Activated naive CD8-positive, alpha-beta T cell treated with anti-CD3 and anti-CD28 coated beads, Interleukin-2, amount 10 ng/mL, durations not matched to agents 7 days and 5 days (primary cell): ENCODE measurements at regions not wholly inside any gene's neighbourhood (a gene's known extent, or its start where the extent isn't known, plus 50 kb on each side); places are given as distances from the start of the nearest gene placed in this dataset.

Experiments used
- ATAC-seq: fragments of 150-1000 bp; cut with Tn5 transposase; one replicate; pipeline ENCODE4 v1.10.0; 2021; ENCODE audit warnings: low read depth, moderate library complexity
- POLR2A ChIA-PET: fragments of 350-600 bp; sonication (Branson Sonifier 250); formaldehyde crosslinking; loops from one replicate; lab custom pipeline; 2021; ENCODE audit warnings: antibody characterized with exemption; lab: Charles Lee
- DNase-seq: peaks from one replicate; pipeline ENCODE4 v3.0.0; 2021
- H3K27ac Mint-ChIP-seq: one replicate; pipeline ENCODE4 v1.8.0; 2022; ENCODE audit warnings: mild to moderate bottlenecking, mixed read lengths
- H3K27me3 Mint-ChIP-seq: one replicate; pipeline ENCODE4 v1.8.0; 2022; ENCODE audit warnings: mild to moderate bottlenecking, moderate library complexity, mixed read lengths
- H3K36me3 Mint-ChIP-seq: one replicate; pipeline ENCODE4 v1.8.0; 2021; ENCODE audit warnings: mild to moderate bottlenecking, mixed read lengths
- H3K4me1 Mint-ChIP-seq: one replicate; pipeline ENCODE4 v1.8.0; 2021; ENCODE audit warnings: mixed read lengths
- H3K4me3 Mint-ChIP-seq: one replicate; pipeline ENCODE4 v1.8.0; 2022; ENCODE audit warnings: mild to moderate bottlenecking, moderate library complexity, mixed read lengths
- H3K9me3 Mint-ChIP-seq: one replicate; pipeline ENCODE4 v1.8.0; 2021; ENCODE audit warnings: mixed read lengths

- H3K27me3 Mint-ChIP-seq: peaks cover 2% of the 10 kb centered on the region
These were observed 199.6 kb downstream of the VAPA start for GRCh38 chr18:10113121-10114022.

GRCh38 chr18:10114717-10115463, 201.1 kb downstream of the VAPA start:
- DNase-seq: no peak
- no peak for ATAC-seq
- POLR2A ChIA-PET: no interaction called here
- H3K27me3 Mint-ChIP-seq: peaks cover 2% of the 10 kb centered on the region
- H3K9me3 Mint-ChIP-seq: peaks cover 2% of the 10 kb centered on the region
- no peaks in the 10 kb centered on the region for H3K4me1 Mint-ChIP-seq
- no peaks in the 10 kb centered on the region for H3K36me3 Mint-ChIP-seq
- H3K27ac Mint-ChIP-seq: no peak overlapping the region
- no peak overlapping the region for H3K4me3 Mint-ChIP-seq

More at GRCh38 chr18:10113121-10114022, 199.6 kb downstream of the VAPA start:
- no peak overlapping the region for H3K4me3 Mint-ChIP-seq
- H3K9me3 Mint-ChIP-seq: no peaks in the 10 kb centered on the region
- H3K36me3 Mint-ChIP-seq: no peaks in the 10 kb centered on the region
- H3K27ac Mint-ChIP-seq: no peak overlapping the region
- ATAC-seq: no peak
- POLR2A ChIA-PET: no interaction called here
- DNase-seq: no peak
- H3K4me1 Mint-ChIP-seq: no peaks in the 10 kb centered on the region

- Mint-ChIP-seq H3K36me3 (no peaks in the 10 kb centered on the region), H3K9me3 (peaks cover 2% of the 10 kb centered on the region), H3K27ac (no peak overlapping the region), H3K4me3 (no peak overlapping the region), H3K27me3 (peaks cover 2% of the 10 kb centered on the region), H3K4me1 (no peaks in the 10 kb centered on the region)
- POLR2A ChIA-PET: no interaction called here
- DNase-seq (no peak), ATAC-seq (no peak)
These were observed 202.8 kb downstream of the VAPA start for GRCh38 chr18:10116574-10116973.

GRCh38 chr18:10119528-10119927, 205.7 kb downstream of the VAPA start:
- Mint-ChIP-seq H3K9me3 (peaks cover 2% of the 10 kb centered on the region), H3K4me1 (no peaks in the 10 kb centered on the region), H3K4me3 (no peak overlapping the region), H3K27ac (no peak overlapping the region), H3K36me3 (no peaks in the 10 kb centered on the region), H3K27me3 (peaks cover 4% of the 10 kb centered on the region)
- DNase-seq (no peak), ATAC-seq (no peak)
- POLR2A ChIA-PET: no interaction called here

- POLR2A ChIA-PET: no interaction called here
- ATAC-seq: no peak
- H3K4me3 Mint-ChIP-seq: no peak overlapping the region
These were observed 206.2 kb downstream of the VAPA start for GRCh38 chr18:10119991-10120390.

GRCh38 chr18:10120622-10121021, 206.8 kb downstream of the VAPA start:
- Mint-ChIP-seq H3K36me3 (no peaks in the 10 kb centered on the region), H3K27me3 (peaks cover 4% of the 10 kb centered on the region), H3K27ac (no peak overlapping the region), H3K9me3 (peaks cover 2% of the 10 kb centered on the region), H3K4me3 (no peak overlapping the region), H3K4me1 (no peaks in the 10 kb centered on the region)
- POLR2A ChIA-PET: no interaction called here
- no peak for ATAC-seq
- DNase-seq: no peak

More at GRCh38 chr18:10119991-10120390, 206.2 kb downstream of the VAPA start:
- Mint-ChIP-seq H3K4me1 (no peaks in the 10 kb centered on the region), H3K27me3 (peaks cover 4% of the 10 kb centered on the region), H3K36me3 (no peaks in the 10 kb centered on the region), H3K9me3 (peaks cover 2% of the 10 kb centered on the region), H3K27ac (no peak overlapping the region)
- no peak for DNase-seq

- POLR2A ChIA-PET: no interaction called here
- no peak for DNase-seq
- Mint-ChIP-seq H3K27me3 (peaks cover 4% of the 10 kb centered on the region), H3K9me3 (peaks cover 2% of the 10 kb centered on the region), H3K36me3 (no peaks in the 10 kb centered on the region), H3K27ac (no peak overlapping the region), H3K4me3 (no peak overlapping the region), H3K4me1 (no peaks in the 10 kb centered on the region)
- ATAC-seq: no peak
These were observed 207.2 kb downstream of the VAPA start for GRCh38 chr18:10121028-10121427.

GRCh38 chr18:10121786-10122515, 208.1 kb downstream of the VAPA start:
- Mint-ChIP-seq H3K9me3 (peaks cover 2% of the 10 kb centered on the region), H3K27me3 (peaks cover 9% of the 10 kb centered on the region), H3K4me3 (no peak overlapping the region), H3K36me3 (no peaks in the 10 kb centered on the region), H3K4me1 (no peaks in the 10 kb centered on the region), H3K27ac (no peak overlapping the region)
- ATAC-seq (no peak), DNase-seq (no peak)
- POLR2A ChIA-PET: no interaction called here

- no peak overlapping the region for H3K4me3 Mint-ChIP-seq
- peaks cover 7% of the 10 kb centered on the region for H3K27me3 Mint-ChIP-seq
- H3K27ac Mint-ChIP-seq: no peak overlapping the region
- DNase-seq (no peak), ATAC-seq (no peak)
- peaks cover 2% of the 10 kb centered on the region for H3K9me3 Mint-ChIP-seq
- no peaks in the 10 kb centered on the region for H3K4me1 Mint-ChIP-seq
- POLR2A ChIA-PET: no interaction called here
- no peaks in the 10 kb centered on the region for H3K36me3 Mint-ChIP-seq
These were observed 209.5 kb downstream of the VAPA start for GRCh38 chr18:10122988-10123950.

- POLR2A ChIA-PET: no interaction called here
- no peak for ATAC-seq
- no peak overlapping the region for H3K4me3 Mint-ChIP-seq
- H3K27me3 Mint-ChIP-seq: peaks cover 9% of the 10 kb centered on the region
- H3K9me3 Mint-ChIP-seq: no peaks in the 10 kb centered on the region
- no peak overlapping the region for H3K27ac Mint-ChIP-seq
- no peaks in the 10 kb centered on the region for H3K4me1 Mint-ChIP-seq
- DNase-seq: no peak
- no peaks in the 10 kb centered on the region for H3K36me3 Mint-ChIP-seq
These were observed 210.3 kb downstream of the VAPA start for GRCh38 chr18:10124071-10124470.

- H3K36me3 Mint-ChIP-seq: no peaks in the 10 kb centered on the region
- H3K27ac Mint-ChIP-seq: no peak overlapping the region
- POLR2A ChIA-PET: no interaction called here
- no peak overlapping the region for H3K4me3 Mint-ChIP-seq
- peaks cover 9% of the 10 kb centered on the region for H3K27me3 Mint-ChIP-seq
- no peak for DNase-seq
- no peaks in the 10 kb centered on the region for H3K9me3 Mint-ChIP-seq
- no peak for ATAC-seq
- no peaks in the 10 kb centered on the region for H3K4me1 Mint-ChIP-seq
These were observed 210.7 kb downstream of the VAPA start for GRCh38 chr18:10124557-10124956.

- H3K4me1 Mint-ChIP-seq: no peaks in the 10 kb centered on the region
- no peaks in the 10 kb centered on the region for H3K36me3 Mint-ChIP-seq
- ATAC-seq (no peak), DNase-seq (no peak)
- H3K9me3 Mint-ChIP-seq: no peaks in the 10 kb centered on the region
- H3K27me3 Mint-ChIP-seq: peaks cover 9% of the 10 kb centered on the region
- POLR2A ChIA-PET: no interaction called here
- no peak overlapping the region for H3K27ac Mint-ChIP-seq
- H3K4me3 Mint-ChIP-seq: no peak overlapping the region
These were observed 211.2 kb downstream of the VAPA start for GRCh38 chr18:10124967-10125366.
